H1 (cell line): ENCODE measurements at regions not wholly inside any gene's neighbourhood (a gene's known extent, or its start where the extent isn't known, plus 50 kb on each side); places are given as distances from the start of the nearest gene placed in this dataset.

Experiments
- CTCF ChIA-PET: fragments of 300-600 bp; sonication (Branson Sonifier 250); formaldehyde crosslinking; loops from one replicate; lab custom pipeline; 2021; ENCODE audit not compliant: partially characterized antibody; lab: Charles Lee
- POLR2A ChIA-PET: fragments of 300-600 bp; sonication (Branson Sonifier 250); formaldehyde crosslinking; loops from one replicate; lab custom pipeline; 2021; ENCODE audit warnings: inconsistent platforms; ENCODE audit not compliant: partially characterized antibody; lab: Charles Lee
- DNase-seq, 2 experiments: peaks; one replicate each; pipeline versions ENCODE4 v3.0.0 to v3.0.0-alpha.2; 2010 to 2022; ENCODE audit warnings: low spot score in 2 of 2, low read depth in 1 of 2, mixed read lengths in 1 of 2
- FAIRE-seq: peaks from 2 replicates; lab custom pipeline; 2011; peaks lifted over from hg19 to GRCh38; lab: Jason Lieb, UNC
- H2AFZ ChIP-seq: 2 replicates; pipeline ENCODE4 v1.8.1; 2012; ENCODE audit warnings: low read length, inconsistent platforms
- H2AK5ac ChIP-seq: 2 replicates; pipeline ENCODE4 v1.6.1; 2013; ENCODE audit warnings: low read depth, low read length
- H2BK120ac ChIP-seq: replicated peaks from 2 replicates; pipeline ENCODE3; 2013; ENCODE audit warnings: low read depth, low read length, inconsistent platforms
- H2BK12ac ChIP-seq: 2 replicates; pipeline ENCODE4 v1.6.1; 2013; ENCODE audit warnings: low read depth, low read length
- H2BK15ac ChIP-seq: 2 replicates; pipeline ENCODE4 v1.6.1; 2013; ENCODE audit warnings: low read length
- H2BK20ac ChIP-seq: 2 replicates; pipeline ENCODE4 v1.6.1; 2013; ENCODE audit warnings: low read length
- H2BK5ac ChIP-seq: 2 replicates; pipeline ENCODE4 v1.6.1; 2013; ENCODE audit warnings: low read depth, low read length
- H3K14ac ChIP-seq: 2 replicates; pipeline ENCODE4 v1.6.1; 2013; ENCODE audit warnings: inconsistent platforms; ENCODE audit not compliant: insufficient read length
- H3K18ac ChIP-seq: 2 replicates; pipeline ENCODE4 v1.6.1; 2013; ENCODE audit warnings: low read length; ENCODE audit errors: extremely low read depth
- H3K23ac ChIP-seq: 2 replicates; pipeline ENCODE4 v1.6.1; 2013; ENCODE audit warnings: inconsistent platforms; ENCODE audit not compliant: insufficient read length
- H3K23me2 ChIP-seq: 2 replicates; pipeline ENCODE4 v1.6.1; 2013; ENCODE audit warnings: low read depth, low read length
- H3K27ac ChIP-seq: 2 replicates; pipeline ENCODE4 v1.6.1; 2011; ENCODE audit warnings: low read depth, low read length, inconsistent platforms
- H3K27me3 ChIP-seq, 4 experiments: replicated peaks in 1 of 4; 1 replicate in 1 of 4; 2 replicates in 3 of 4; pipeline versions ENCODE4 v1.6.1 to v1.8.1; 2011 to 2013; ENCODE audit warnings: low read length in 3 of 4, mild to moderate bottlenecking in 3 of 4, inconsistent platforms in 2 of 4, mixed read lengths in 2 of 4, moderate library complexity in 1 of 4; ENCODE audit not compliant: control insufficient read depth in 3 of 4, insufficient read depth in 3 of 4; ENCODE audit errors: extremely low read depth in 1 of 4
- H3K36me3 ChIP-seq, 4 experiments: 2 replicates each; pipeline versions ENCODE4 v1.6.1 to v1.8.1; 2011 to 2013; ENCODE audit warnings: mild to moderate bottlenecking in 4 of 4, low read length in 3 of 4, moderate library complexity in 2 of 4, control low read depth in 1 of 4, inconsistent platforms in 1 of 4; ENCODE audit not compliant: insufficient read depth in 4 of 4, control insufficient read depth in 2 of 4
- H3K4ac ChIP-seq: replicated peaks from 2 replicates; pipeline ENCODE3; 2013; ENCODE audit warnings: low read length, low read depth, mixed read lengths, inconsistent platforms; ENCODE audit not compliant: insufficient read length
- H3K4me1 ChIP-seq, 4 experiments: replicated peaks in 1 of 4; 1 replicate in 1 of 4; 2 replicates in 3 of 4; pipeline versions ENCODE4 v1.6.1 to v1.8.1; 2011 to 2013; ENCODE audit warnings: low read length in 3 of 4, inconsistent platforms in 2 of 4, mixed read lengths in 1 of 4; ENCODE audit not compliant: insufficient read depth in 4 of 4, control insufficient read depth in 3 of 4
- H3K4me2 ChIP-seq, 2 experiments: 2 replicates each; pipeline versions ENCODE4 v1.6.1 to v1.8.1; 2011 to 2013; ENCODE audit warnings: low read depth in 2 of 2, low read length in 2 of 2, control low read depth in 1 of 2, inconsistent platforms in 1 of 2, mild to moderate bottlenecking in 1 of 2; ENCODE audit not compliant: insufficient read depth in 1 of 2
- H3K4me3 ChIP-seq, 4 experiments: fragments of 200-600, 300-600 bp in 1 of 4; sonication (generic), shearing (Covaris generic), sonication (Bioruptor Twin) in 1 of 4; 2 replicates each; pipeline versions ENCODE4 v1.5.1 to v1.8.1; 2011 to 2016; ENCODE audit warnings: low read length in 4 of 4, low read depth in 3 of 4, control low read depth in 2 of 4, inconsistent platforms in 2 of 4, mild to moderate bottlenecking in 2 of 4, mixed read lengths in 1 of 4, moderate library complexity in 1 of 4; ENCODE audit not compliant: insufficient read depth in 2 of 4; ENCODE audit errors: extremely low read depth in 1 of 4
- H3K56ac ChIP-seq: replicated peaks from 2 replicates; pipeline ENCODE3; 2013; ENCODE audit warnings: low read depth, mild to moderate bottlenecking, mixed read lengths, low read length, inconsistent platforms; ENCODE audit not compliant: insufficient read length
- H3K79me1 ChIP-seq: 2 replicates; pipeline ENCODE4 v1.6.1; 2013; ENCODE audit warnings: low read depth, low read length, control low read depth
- H3K79me2 ChIP-seq, 2 experiments: 2 replicates each; pipeline versions ENCODE4 v1.6.1 to v1.8.1; 2012 to 2013; ENCODE audit warnings: low read length in 2 of 2, mild to moderate bottlenecking in 2 of 2, inconsistent platforms in 1 of 2; ENCODE audit not compliant: insufficient read depth in 2 of 2, control insufficient read depth in 1 of 2
- H3K9ac ChIP-seq, 4 experiments: replicated peaks in 1 of 4; 1 replicate in 1 of 4; 2 replicates in 3 of 4; pipeline versions ENCODE4 v1.6.1 to v1.8.1; 2011 to 2013; ENCODE audit warnings: low read depth in 3 of 4, low read length in 3 of 4, control low read depth in 2 of 4, mild to moderate bottlenecking in 2 of 4, moderate library complexity in 2 of 4, inconsistent platforms in 1 of 4; ENCODE audit errors: extremely low read depth in 1 of 4
- H3K9me3 ChIP-seq, 2 experiments: 2 replicates each; pipeline versions ENCODE4 v1.6.1 to v1.8.1; 2012 to 2013; ENCODE audit warnings: mild to moderate bottlenecking in 2 of 2, moderate library complexity in 2 of 2, control low read depth in 1 of 2, inconsistent platforms in 1 of 2, low read depth in 1 of 2, low read length in 1 of 2, mixed read lengths in 1 of 2; ENCODE audit not compliant: insufficient read depth in 2 of 2
- H4K20me1 ChIP-seq, 2 experiments: replicated peaks in 1 of 2; 2 replicates each; pipeline versions ENCODE3 to v1.8.1; 2011 to 2013; ENCODE audit warnings: inconsistent platforms in 2 of 2, low read length in 2 of 2, mild to moderate bottlenecking in 1 of 2; ENCODE audit not compliant: insufficient read depth in 2 of 2, control insufficient read depth in 1 of 2
- H4K5ac ChIP-seq: 2 replicates; pipeline ENCODE4 v1.6.1; 2013; ENCODE audit warnings: low read length, low read depth, mixed read lengths, inconsistent platforms; ENCODE audit not compliant: insufficient read length
- H4K8ac ChIP-seq: 2 replicates; pipeline ENCODE4 v1.8.0; 2013; ENCODE audit warnings: mild to moderate bottlenecking, moderate library complexity, low read length, inconsistent platforms; ENCODE audit not compliant: insufficient read depth; ENCODE audit errors: extremely low read depth
- H4K91ac ChIP-seq: replicated peaks from 2 replicates; pipeline ENCODE3; 2013; ENCODE audit warnings: low read length, mixed read lengths, inconsistent platforms; ENCODE audit not compliant: insufficient read length
- ASH2L ChIP-seq: fragments of 200-600, 300-600 bp; sonication (generic); IDR thresholded peaks from one replicate; pipeline ENCODE4 v1.7.1; 2017; ENCODE audit warnings: low read length
- POLR2AphosphoS5 ChIP-seq: IDR thresholded peaks from 2 replicates; pipeline ENCODE4 v1.6.1; 2011; ENCODE audit warnings: low read depth, low read length
- POU5F1 ChIP-seq: IDR thresholded peaks from 2 replicates; pipeline ENCODE4 v1.6.1; 2011; ENCODE audit warnings: low read depth, mild to moderate bottlenecking, low read length, moderate library complexity
- SIRT6 ChIP-seq: IDR thresholded peaks from one replicate; pipeline ENCODE4 v1.7.1; 2012; ENCODE audit warnings: low read length, inconsistent platforms
- TF ChIP-seq, protein P1 (sequence below): IDR thresholded peaks from 2 replicates; pipeline ENCODE4 v1.6.1; 2012; ENCODE audit warnings: inconsistent platforms

DNA sequence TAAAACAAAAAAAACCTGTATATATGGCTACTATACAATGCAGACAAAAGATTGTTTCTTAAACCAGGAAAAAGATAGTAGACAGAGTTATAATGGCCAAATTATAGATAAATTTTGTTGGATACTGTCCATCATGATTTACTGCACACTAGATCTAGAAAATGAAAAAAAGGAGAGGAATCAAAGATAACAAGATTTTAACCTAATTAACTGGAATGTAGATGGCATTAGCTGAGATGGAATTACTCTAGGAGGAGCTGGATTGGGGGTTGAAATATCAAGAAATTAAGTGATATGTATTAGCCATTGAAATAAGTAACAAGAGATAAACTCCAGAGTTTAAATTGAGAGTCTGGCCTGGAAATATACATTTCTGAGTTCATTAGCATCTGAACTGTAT lies 1489.1 kb downstream of the PLA2G4A start:
- Histone ChIP-seq H2BK15ac (no peak overlapping the region), H3K9ac (no peak overlapping the region), H4K91ac (no peak overlapping the region), H4K20me1 (no peaks in the 10 kb centered on the region), H3K4ac (no peak overlapping the region), H3K36me3 (no peaks in the 10 kb centered on the region), H2AFZ (no peak overlapping the region), H3K18ac (no peak overlapping the region), H2AK5ac (no peak overlapping the region), H3K23ac (no peak overlapping the region), H3K27me3 (no peaks in the 10 kb centered on the region), H3K4me1 (0 out of 7 replicates have a peak, but pooled peaks cover 0 to 2% (median 0%) of the 10 kb centered on the region in 4 experiments), H3K14ac (no peak overlapping the region), H2BK120ac (no peak overlapping the region), H3K56ac (no peak overlapping the region), H2BK12ac (no peak overlapping the region), H3K79me2 (no peaks in the 10 kb centered on the region), H3K9me3 (no peaks in the 10 kb centered on the region), H3K23me2 (no peaks in the 10 kb centered on the region), H2BK5ac (no peak overlapping the region), H2BK20ac (no peak overlapping the region), H4K8ac (no peak overlapping the region), H3K4me2 (no peak overlapping the region), H3K27ac (no peak overlapping the region), H3K79me1 (no peaks in the 10 kb centered on the region), H4K5ac (no peak overlapping the region), H3K4me3 (no peak overlapping the region)
- no peak for FAIRE-seq
- TF ChIP-seq POLR2AphosphoS5 (no peak), POU5F1 (no peak), SIRT6 (no peak), ASH2L (no peak)
- TF ChIP-seq, protein P1, sequence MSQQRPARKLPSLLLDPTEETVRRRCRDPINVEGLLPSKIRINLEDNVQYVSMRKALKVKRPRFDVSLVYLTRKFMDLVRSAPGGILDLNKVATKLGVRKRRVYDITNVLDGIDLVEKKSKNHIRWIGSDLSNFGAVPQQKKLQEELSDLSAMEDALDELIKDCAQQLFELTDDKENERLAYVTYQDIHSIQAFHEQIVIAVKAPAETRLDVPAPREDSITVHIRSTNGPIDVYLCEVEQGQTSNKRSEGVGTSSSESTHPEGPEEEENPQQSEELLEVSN = no peak
- DNase-seq = no peak
- ChIA-PET CTCF (no interaction called here), POLR2A (no interaction called here)
